ENCODE measurements at regions not wholly inside any gene's neighbourhood (a gene's known extent, or its start where the extent isn't known, plus 50 kb on each side); places are given as distances from the start of the nearest gene placed in this dataset.

- no peak overlapping the region for H2AFZ ChIP-seq (replicated peaks; ENCODE audit: low read length, poor library complexity)
- CTCF ChIA-PET = no interaction called here
- no peak overlapping the region for H3K4me3 ChIP-seq (ENCODE audit: insufficient read depth, low read depth, low read length)
These were observed 144.2 kb upstream of the EEA1 start for GRCh38 chr12:93073324-93073723.

More at GRCh38 chr12:93073324-93073723, 144.2 kb upstream of the EEA1 start:
- Histone ChIP-seq H2BK20ac (ENCODE audit: low read depth, low read length) (no peak overlapping the region), H2BK15ac (ENCODE audit: low read depth, low read length) (no peak overlapping the region), H3K4ac (ENCODE audit: low read depth, low read length) (no peak overlapping the region), H4K20me1 (ENCODE audit: insufficient read depth, low read length) (no peaks in the 10 kb centered on the region), H3K27me3 (ENCODE audit: control insufficient read depth, insufficient read depth, low read length) (no peaks in the 10 kb centered on the region; the same call in 1 of the 2 replicates), H3K4me2 (ENCODE audit: low read depth, low read length) (no peak overlapping the region), H2BK120ac (ENCODE audit: low read depth, low read length) (no peak overlapping the region), H2AK5ac (ENCODE audit: low read depth, low read length) (no peak overlapping the region), H4K5ac (ENCODE audit: low read depth, low read length) (no peak overlapping the region), H3K9me3 (ENCODE audit: control insufficient read depth, insufficient read depth, low read length) (no peaks in the 10 kb centered on the region), H2BK5ac (ENCODE audit: low read depth, low read length, poor library complexity, severe bottlenecking) (no peak overlapping the region), H3K27ac (ENCODE audit: insufficient read depth, low read length) (no peak overlapping the region), H3K23ac (ENCODE audit: low read depth, low read length) (no peak overlapping the region), H4K91ac (ENCODE audit: insufficient read depth, low read depth, low read length) (no peak overlapping the region), H2AK9ac (replicated peaks; ENCODE audit: low read depth, low read length, poor library complexity) (no peak overlapping the region), H3K9ac (ENCODE audit: low read depth, low read length) (no peak overlapping the region), H3K18ac (ENCODE audit: low read depth, low read length) (no peak overlapping the region), H3K4me1 (ENCODE audit: control insufficient read depth, insufficient read depth, low read length) (no peaks in the 10 kb centered on the region), H3K56ac (ENCODE audit: extremely low read depth, insufficient read depth, low read length) (no peak overlapping the region), H3K36me3 (ENCODE audit: control insufficient read depth, insufficient read depth, low read length) (no peaks in the 10 kb centered on the region), H4K8ac (ENCODE audit: low read depth in 2 of 2, low read length in 2 of 2) (no peak overlapping the region), H3K79me1 (ENCODE audit: low read depth in 1 of 2, low read length in 2 of 2) (no peaks in the 10 kb centered on the region), H3K14ac (replicated peaks; ENCODE audit: low read depth, low read length) (no peak overlapping the region), H3K9me1 (ENCODE audit: insufficient read depth, low read length) (no peaks in the 10 kb centered on the region)
- DNase-seq (no peak), ATAC-seq (ENCODE audit: low read depth) (no peak)
- BruUV-seq (replicated peaks) = no TSS peak
- POLR2A ChIA-PET (ENCODE audit: unreplicated experiment) = no interaction called here
- no peak for TF ChIP-seq CTCF (conservative IDR thresholded peaks at IDR 0.05; ENCODE audit: low read depth, low read length)
- TF ChIP-seq RFX5 (IDR thresholded peaks at IDR 0.05; ENCODE audit: low read depth, low read length) = no peak
- TF ChIP-seq ELK1 (IDR thresholded peaks at IDR 0.05; ENCODE audit: borderline replicate concordance, low read depth, low read length) = no peak
- no peak for TF ChIP-seq RAD21 (IDR thresholded peaks at IDR 0.05; ENCODE audit: low read length)
- no peak for TF ChIP-seq NFE2L2 (IDR thresholded peaks at IDR 0.05; ENCODE audit: low read depth, low read length)
- no peak for TF ChIP-seq MAZ (IDR thresholded peaks at IDR 0.05; ENCODE audit: borderline replicate concordance, low read depth, low read length)
- no peak for TF ChIP-seq FOS (IDR thresholded peaks at IDR 0.05; ENCODE audit: low read depth, low read length)
- TF ChIP-seq, protein P1, sequence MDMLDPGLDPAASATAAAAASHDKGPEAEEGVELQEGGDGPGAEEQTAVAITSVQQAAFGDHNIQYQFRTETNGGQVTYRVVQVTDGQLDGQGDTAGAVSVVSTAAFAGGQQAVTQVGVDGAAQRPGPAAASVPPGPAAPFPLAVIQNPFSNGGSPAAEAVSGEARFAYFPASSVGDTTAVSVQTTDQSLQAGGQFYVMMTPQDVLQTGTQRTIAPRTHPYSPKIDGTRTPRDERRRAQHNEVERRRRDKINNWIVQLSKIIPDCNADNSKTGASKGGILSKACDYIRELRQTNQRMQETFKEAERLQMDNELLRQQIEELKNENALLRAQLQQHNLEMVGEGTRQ (IDR thresholded peaks at IDR 0.05; ENCODE audit: low read depth, low read length) = no peak
- dilution Hi-C loops (cut with HindIII; ENCODE audit: low sequenced_read_pairs, unreplicated experiment) (no loop called here), in situ Hi-C loops (cut with MboI; ENCODE audit: low sequenced_read_pairs) (no loop called here), intact Hi-C loops (cut with micrococcal nuclease) (no loop called here)
- WGBS, 2 experiments (ENCODE audit: extremely low coverage in 2 of 2, insufficient read length in 1 of 2) = 57 to 100% methylated on average over 1 to 2 of the region's 4 CpGs

Measured in IMR-90 (cell line).